ENCODE measurements at regions not wholly inside any gene's neighbourhood (a gene's known extent, or its start where the extent isn't known, plus 50 kb on each side); places are given as distances from the start of the nearest gene placed in this dataset.
"Not testable (repeated sequence)": the region's sequence is repeated elsewhere in the genome, so short reads cannot be mapped to it uniquely, and the experiment has no call there.

DNA sequence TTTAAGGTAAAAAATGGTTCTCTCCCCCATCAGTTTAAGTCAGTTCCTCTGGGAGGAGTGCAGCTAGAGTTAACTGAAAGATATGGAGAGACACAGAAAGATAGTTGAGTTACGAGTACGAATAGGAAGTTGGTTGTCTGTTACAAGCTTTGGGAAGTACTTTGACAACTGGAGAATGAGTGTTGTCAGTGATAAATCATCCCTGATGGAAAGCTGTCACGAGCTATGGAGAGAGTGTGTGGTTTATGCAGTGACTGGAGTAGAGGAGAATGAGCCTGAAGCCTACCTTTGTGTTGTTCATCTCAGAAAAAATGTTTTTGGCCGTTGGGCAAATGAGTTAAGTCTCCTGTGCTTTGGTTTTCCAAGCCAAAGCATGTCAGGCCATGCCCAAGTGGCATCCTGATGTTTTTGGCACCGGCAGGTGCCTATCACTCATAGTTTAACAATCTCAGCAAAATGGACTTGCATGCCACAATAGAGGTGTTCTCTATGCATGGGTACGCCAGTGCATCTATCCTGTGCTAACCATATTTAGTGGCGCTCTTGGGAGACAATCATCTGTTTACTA is 350.2 kb downstream of the IRS2 start:
- no peak for DNase-seq (ENCODE audit: low spot score)

GRCh38 chr13:109431217-109431616 is 355.2 kb downstream of the IRS2 start:
- DNase-seq (ENCODE audit: low spot score) = no peak

DNA sequence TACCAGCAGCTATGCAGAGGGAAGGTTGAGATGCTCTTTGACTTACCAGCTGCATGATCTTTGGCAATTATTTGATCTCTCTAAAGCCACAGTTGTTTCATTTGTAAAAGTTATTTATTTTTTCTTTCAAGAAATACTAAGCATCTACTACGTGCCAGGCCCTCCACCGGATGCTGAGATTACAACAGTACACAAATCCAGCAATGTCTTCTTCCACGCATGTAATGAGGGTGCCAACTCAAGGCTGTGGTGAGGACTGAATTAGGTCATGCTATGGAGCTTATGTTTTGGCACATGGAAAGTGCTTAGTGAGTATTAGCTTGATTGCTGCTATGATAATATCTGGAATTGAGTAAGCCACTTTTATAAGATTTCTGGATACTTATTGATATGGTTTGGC is 358.2 kb downstream of the IRS2 start:
- DNase-seq (ENCODE audit: low spot score) = no peak

DNA sequence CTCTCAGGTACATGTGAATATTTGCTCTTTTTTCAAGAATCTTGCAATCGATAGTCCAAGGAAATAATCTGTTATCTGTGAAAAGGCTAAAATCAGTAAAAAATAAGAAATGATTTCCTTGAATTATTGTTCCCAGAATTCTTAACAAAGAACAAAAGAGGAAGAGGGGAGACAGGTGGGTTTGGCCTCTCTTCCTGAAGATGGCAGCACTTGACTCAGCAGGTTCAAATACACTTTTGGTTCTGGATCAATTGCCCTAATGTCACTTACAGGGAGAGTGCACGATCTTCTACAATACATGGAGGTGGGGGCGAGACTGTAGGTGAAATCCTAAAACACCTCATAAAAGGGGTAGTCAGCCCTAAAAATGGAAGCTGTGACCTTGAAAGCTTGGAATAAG is 358.7 kb downstream of the IRS2 start:
- no peak for DNase-seq (ENCODE audit: low spot score)

GRCh38 chr13:109427148-109427547 is 359.2 kb downstream of the IRS2 start:
- DNase-seq (ENCODE audit: low spot score) = no peak

DNA sequence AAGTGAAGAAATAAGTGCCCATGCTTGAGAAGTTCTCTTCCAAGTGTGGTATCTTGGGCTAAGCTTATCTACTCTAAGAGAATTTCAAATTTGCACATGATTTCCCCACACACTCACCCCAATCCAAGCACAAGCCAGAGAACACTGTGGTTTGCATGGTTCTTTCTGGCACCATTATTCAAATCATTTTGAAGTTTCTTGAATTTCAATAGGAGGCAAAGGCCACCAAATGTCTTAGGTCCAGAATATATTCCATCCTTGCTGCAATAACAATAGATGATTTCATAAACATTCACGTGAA is 359.7 kb downstream of the IRS2 start:
- no peak for DNase-seq (ENCODE audit: low spot score)

- no peak for DNase-seq (ENCODE audit: low spot score)
Observed at GRCh38 chr13:109425821-109426689, 360.3 kb downstream of the IRS2 start.

- DNase-seq (ENCODE audit: low spot score) = no peak
Observed at GRCh38 chr13:109422161-109422560, 364.2 kb downstream of the IRS2 start.

- no peak for DNase-seq (ENCODE audit: low spot score)
Observed at GRCh38 chr13:109419896-109420295, 366.5 kb downstream of the IRS2 start.

GRCh38 chr13:109418111-109418510 is 368.3 kb downstream of the IRS2 start:
- DNase-seq (ENCODE audit: low spot score) = no peak

DNA sequence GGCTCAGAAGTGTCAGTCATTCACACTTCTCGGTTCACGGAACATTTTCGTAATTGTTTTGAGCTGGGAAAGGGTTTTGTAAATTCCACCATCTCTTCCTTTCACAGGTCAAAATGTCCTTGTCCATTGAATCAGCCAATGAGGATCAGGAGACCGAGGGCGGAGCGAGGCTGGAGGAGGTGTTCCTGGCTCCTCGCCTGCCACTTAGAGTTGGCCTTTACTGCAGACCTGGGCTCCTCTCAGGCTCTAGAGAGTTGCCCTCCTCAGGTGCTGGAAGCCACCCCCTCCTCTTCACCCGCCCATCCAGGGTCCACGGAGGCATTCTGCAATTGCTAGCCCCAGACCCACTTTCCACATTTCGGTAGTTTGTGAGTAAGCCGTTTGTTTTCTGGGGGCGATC is 370.4 kb downstream of the IRS2 start:
- DNase-seq (ENCODE audit: low spot score) = no peak

DNA sequence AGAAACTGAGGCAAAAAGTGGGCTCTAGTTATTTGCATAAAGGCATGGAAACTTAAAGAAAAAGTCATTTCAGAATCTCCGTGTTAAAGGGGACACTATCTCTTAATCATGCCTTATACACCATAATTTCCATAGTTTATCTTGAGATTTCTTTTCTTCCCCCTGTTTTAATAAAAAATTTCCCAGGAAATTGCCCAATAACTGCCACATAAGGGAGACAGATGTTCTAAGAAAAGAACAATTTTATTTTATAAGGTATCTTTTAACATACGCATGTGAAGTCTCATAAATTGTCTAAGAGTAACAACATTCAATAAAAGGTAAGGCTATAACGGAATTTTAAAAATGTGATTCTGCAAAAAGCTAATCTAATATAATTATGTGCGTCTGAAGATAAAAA is 371.3 kb downstream of the IRS2 start:
- DNase-seq (ENCODE audit: low spot score) = no peak

DNA sequence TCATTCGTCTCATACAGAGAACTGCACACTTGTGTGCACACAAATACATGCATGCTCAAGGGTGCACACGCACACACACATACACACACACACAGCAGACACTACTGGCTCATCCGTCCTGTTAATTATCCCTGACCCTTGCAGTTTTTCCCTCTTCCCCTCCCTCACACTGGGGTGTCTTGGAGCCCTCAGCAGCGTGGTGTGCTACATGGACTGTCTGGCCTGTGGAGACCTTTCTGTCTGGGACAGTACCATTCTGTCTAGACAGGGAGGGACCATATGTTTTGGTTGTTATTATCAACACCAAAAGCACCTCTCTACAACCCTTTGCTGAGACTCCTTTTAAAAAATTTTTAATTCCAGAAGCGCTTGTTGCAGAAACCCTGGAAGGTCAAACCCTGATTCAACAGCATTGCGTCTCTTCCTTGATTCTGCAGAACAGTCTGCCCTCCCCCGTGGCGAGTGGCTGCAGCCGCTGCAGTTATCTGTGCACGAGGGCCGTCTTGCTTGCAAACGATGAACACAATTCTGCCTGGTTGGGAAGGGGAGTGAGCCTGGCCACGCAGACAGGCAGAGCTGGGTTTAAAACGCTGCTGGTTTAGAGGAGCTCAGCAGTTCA is 374.0 kb downstream of the IRS2 start:
- DNase-seq (ENCODE audit: low spot score) = peak; percentile 42

- DNase-seq (ENCODE audit: low spot score) = no peak
Observed at GRCh38 chr13:109410868-109411267, 375.5 kb downstream of the IRS2 start.

- no peak for DNase-seq (ENCODE audit: low spot score)
Observed at GRCh38 chr13:109408591-109409382, 377.6 kb downstream of the IRS2 start.

GRCh38 chr13:109406376-109406992 is 379.9 kb downstream of the IRS2 start:
- DNase-seq (ENCODE audit: low spot score) = no peak

GRCh38 chr13:109403012-109403421 is 383.4 kb downstream of the IRS2 start:
- DNase-seq (ENCODE audit: low spot score) = no peak

DNA sequence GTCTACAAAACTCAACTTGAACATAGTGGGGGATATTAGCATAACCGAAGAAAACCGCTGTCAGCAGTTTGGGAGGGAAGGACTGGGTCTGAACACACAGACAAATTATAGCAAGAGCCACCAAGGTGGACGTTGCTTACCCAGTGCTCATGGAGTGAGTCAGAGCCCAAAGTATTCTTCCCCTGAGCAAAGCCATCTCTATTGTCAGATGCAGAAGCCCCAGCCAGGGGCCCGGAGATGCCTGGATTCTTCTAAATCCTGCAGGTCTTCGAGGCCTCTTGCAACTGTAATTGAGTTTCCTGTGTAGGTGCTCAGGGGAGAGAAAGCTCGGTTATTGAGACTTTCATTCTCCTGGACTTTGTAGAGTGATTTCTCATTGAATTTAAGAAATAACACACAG is 384.5 kb downstream of the IRS2 start:
- no peak for DNase-seq (ENCODE audit: low spot score)

DNA sequence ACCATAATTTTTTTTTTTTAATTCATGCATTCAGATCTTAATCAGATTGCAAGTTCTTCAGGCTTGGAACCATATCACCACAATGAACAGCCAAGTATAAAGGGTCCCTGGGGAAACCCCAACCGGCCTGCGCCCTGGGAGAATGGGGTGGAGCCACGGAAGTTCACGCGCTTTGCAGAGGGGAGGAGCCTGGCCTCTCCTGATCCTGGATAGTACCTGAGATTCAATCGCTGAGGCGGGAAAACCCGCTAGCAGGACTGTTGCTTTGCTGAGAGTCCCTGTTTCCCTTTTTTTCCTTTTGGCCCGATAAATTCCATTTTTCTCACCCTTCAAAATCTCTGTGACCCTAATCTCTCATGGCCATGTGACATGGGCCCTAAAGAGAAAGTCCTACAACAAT is 385.1 kb downstream of the IRS2 start:
- DNase-seq (ENCODE audit: low spot score) = no peak

DNA sequence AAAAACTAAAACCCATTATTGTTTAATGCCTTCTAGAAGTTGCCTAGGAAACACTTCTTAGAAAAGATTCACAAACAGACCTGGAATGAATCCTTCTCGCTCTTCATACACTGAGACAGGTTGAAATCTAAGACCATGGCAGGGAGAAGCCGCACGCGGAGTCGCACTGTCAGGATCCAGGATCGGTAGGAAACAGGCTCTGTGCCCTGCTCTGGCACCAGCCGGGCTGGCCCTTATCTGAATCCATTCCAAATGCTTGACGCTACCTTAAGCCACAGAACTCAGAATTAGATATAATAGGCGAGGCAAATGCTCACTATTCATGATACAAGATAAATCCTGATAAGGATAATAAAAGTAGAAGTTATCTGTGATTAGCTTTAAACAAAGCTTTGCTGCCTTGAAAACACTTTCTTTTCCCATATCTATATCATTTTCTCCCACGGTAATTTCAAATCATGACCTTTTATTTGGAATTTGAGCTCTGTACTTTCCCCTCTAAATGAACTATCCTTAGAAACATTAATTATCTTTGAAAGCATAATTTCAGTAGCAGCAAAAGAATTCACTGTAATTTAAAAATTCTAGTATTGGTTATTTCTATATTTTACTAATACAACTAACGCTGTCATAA is 385.6 kb downstream of the IRS2 start:
- DNase-seq (ENCODE audit: low spot score) = no peak

DNA sequence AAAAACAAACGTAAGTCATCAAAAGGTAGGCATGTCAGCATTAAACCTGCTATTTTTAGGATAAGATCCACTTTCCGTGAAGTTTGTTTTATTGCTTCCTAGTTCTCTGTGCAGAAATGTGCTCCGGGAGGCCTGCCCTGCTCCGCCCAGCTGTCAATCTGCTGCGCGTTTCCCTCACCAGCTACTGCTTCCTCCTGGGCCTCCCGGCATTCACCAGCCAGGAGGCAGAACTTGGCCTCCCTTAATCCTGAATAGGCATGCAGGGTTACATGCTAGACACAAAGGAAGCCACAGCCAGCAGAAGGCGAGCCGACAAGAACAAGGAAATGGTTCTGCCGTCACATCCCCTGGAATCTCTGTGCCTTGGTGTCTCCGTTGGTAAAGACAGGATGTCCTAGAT is 386.2 kb downstream of the IRS2 start:
- peak; percentile 23 for DNase-seq (ENCODE audit: low spot score)

DNA sequence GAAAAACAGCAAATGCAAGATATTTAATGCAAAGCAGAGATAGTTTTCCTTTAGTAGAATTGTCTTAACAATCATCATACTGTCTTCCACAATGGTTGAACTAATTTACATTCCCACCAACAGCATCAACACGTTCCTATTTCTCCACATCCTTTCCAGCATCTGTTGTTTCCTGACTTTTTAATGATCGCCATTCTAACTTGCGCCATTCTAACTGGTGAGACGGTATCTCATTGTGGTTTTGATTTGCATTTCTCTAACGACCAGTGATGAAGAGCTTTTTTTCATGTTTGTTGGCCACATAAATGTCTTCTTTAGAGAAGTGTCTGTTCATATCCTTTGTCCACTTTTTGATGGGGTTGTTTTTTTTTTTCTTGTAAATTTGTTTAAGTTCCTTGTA is 388.3 kb downstream of the IRS2 start:
- DNase-seq (ENCODE audit: low spot score) = not testable (repeated sequence)
